Neural progenitor cell (in vitro differentiated cells): ENCODE measurements at regions not wholly inside any gene's neighbourhood (a gene's known extent, or its start where the extent isn't known, plus 50 kb on each side); places are given as distances from the start of the nearest gene placed in this dataset.

ENCODE experiments used
- DNase-seq: peaks from one replicate; pipeline ENCODE4 v3.0.0-alpha.2; 2016; ENCODE audit warnings: low spot score
- H2AFZ ChIP-seq: fragments of 200-600 bp; sonication (generic); replicated peaks from 2 replicates; pipeline ENCODE4 v1.6.1; 2016; ENCODE audit warnings: antibody characterized with exemption
- H3F3A ChIP-seq: fragments of 200-600 bp; sonication (generic); 2 replicates; pipeline ENCODE4 v1.6.1; 2016; ENCODE audit warnings: antibody characterized with exemption, low read depth
- H3K27ac ChIP-seq: fragments of 200-600 bp; sonication (generic); 2 replicates; pipeline ENCODE4 v1.5.1; 2016; ENCODE audit warnings: mild to moderate bottlenecking
- H3K27me3 ChIP-seq: fragments of 200-600 bp; sonication (generic); 2 replicates; pipeline ENCODE4 v1.6.1; 2016; ENCODE audit warnings: mild to moderate bottlenecking, moderate library complexity
- H3K36me3 ChIP-seq: fragments of 200-600 bp; sonication (generic); 2 replicates; pipeline ENCODE4 v1.5.1; 2016
- H3K4me1 ChIP-seq: fragments of 200-600 bp; sonication (generic); 2 replicates; pipeline ENCODE4 v1.6.1; 2016; ENCODE audit warnings: mixed run types
- H3K4me2 ChIP-seq: fragments of 200-600 bp; sonication (generic); 2 replicates; pipeline ENCODE4 v1.6.1; 2016
- H3K4me3 ChIP-seq: fragments of 200-600 bp; sonication (generic); 2 replicates; pipeline ENCODE4 v1.5.1; 2016
- H3K79me2 ChIP-seq: fragments of 200-600 bp; sonication (generic); 2 replicates; pipeline ENCODE4 v1.6.1; 2016; ENCODE audit warnings: low read depth
- H3K9ac ChIP-seq: fragments of 200-600 bp; sonication (generic); 2 replicates; pipeline ENCODE4 v1.6.1; 2016
- H3K9me3 ChIP-seq: fragments of 200-600 bp; sonication (generic); 2 replicates; pipeline ENCODE4 v1.5.1; 2016; ENCODE audit warnings: low read depth
- H4K20me1 ChIP-seq: fragments of 200-600 bp; sonication (generic); 2 replicates; pipeline ENCODE4 v1.6.1; 2016; ENCODE audit warnings: low read depth
- H3K27ac Mint-ChIP-seq: 3 replicates; pipeline ENCODE4 v1.8.0; 2021; ENCODE audit warnings: mixed read lengths
- H3K27me3 Mint-ChIP-seq: 2 replicates; pipeline ENCODE4 v1.8.0; 2022; ENCODE audit warnings: low read depth, mild to moderate bottlenecking, inconsistent platforms, moderate library complexity, mixed read lengths; ENCODE audit not compliant: insufficient read depth
- H3K36me3 Mint-ChIP-seq: 3 replicates; pipeline ENCODE4 v1.8.0; 2021; ENCODE audit warnings: mixed read lengths
- H3K4me1 Mint-ChIP-seq: 3 replicates; pipeline ENCODE4 v1.8.0; 2021; ENCODE audit warnings: mixed read lengths
- H3K4me3 Mint-ChIP-seq: 3 replicates; pipeline ENCODE4 v1.8.0; 2021; ENCODE audit warnings: mild to moderate bottlenecking, moderate library complexity, mixed read lengths
- H3K9me3 Mint-ChIP-seq: 3 replicates; pipeline ENCODE4 v1.8.0; 2020; ENCODE audit warnings: mixed read lengths
- CTCF ChIP-seq: fragments of 200-600 bp; sonication (generic); IDR thresholded peaks from 2 replicates; pipeline ENCODE4 v1.5.1; 2017; ENCODE audit warnings: antibody characterized with exemption, mild to moderate bottlenecking
- EZH2 ChIP-seq: fragments of 200-600 bp; sonication (generic); IDR thresholded peaks from 2 replicates; pipeline ENCODE4 v1.6.1; 2017; ENCODE audit warnings: antibody characterized with exemption, mild to moderate bottlenecking, moderate library complexity
- EZH2phosphoT487 ChIP-seq: fragments of 200-600 bp; sonication (generic); IDR thresholded peaks from 2 replicates; pipeline ENCODE4 v1.6.1; 2017; ENCODE audit warnings: antibody characterized with exemption

GRCh38 chr2:120902592-120902991 is 166.9 kb downstream of the GLI2 start:
- Histone ChIP-seq H3K27me3 (no peaks in the 10 kb centered on the region), H3K27ac (no peak overlapping the region), H3K79me2 (peaks cover 46% of the 10 kb centered on the region), H3K9ac (no peak overlapping the region), H3K4me3 (no peak overlapping the region), H3K36me3 (no peaks in the 10 kb centered on the region), H2AFZ (no peak overlapping the region), H3K4me1 (peaks cover 37% of the 10 kb centered on the region), H4K20me1 (peaks cover 76% of the 10 kb centered on the region), H3F3A (peaks cover 29% of the 10 kb centered on the region), H3K9me3 (no peaks in the 10 kb centered on the region), H3K4me2 (no peak overlapping the region)
- Mint-ChIP-seq H3K27ac (peak overlapping the region; percentile 70), H3K4me1 (peaks cover 76% of the 10 kb centered on the region), H3K36me3 (peaks cover 16% of the 10 kb centered on the region), H3K9me3 (no peaks in the 10 kb centered on the region), H3K27me3 (peaks cover 12% of the 10 kb centered on the region), H3K4me3 (no peak overlapping the region)
- no peak for DNase-seq
- TF ChIP-seq CTCF: no peak
- TF ChIP-seq EZH2phosphoT487: no peak
- no peak for TF ChIP-seq EZH2

- Histone ChIP-seq H4K20me1 (peaks cover 85% of the 10 kb centered on the region), H3K27me3 (no peaks in the 10 kb centered on the region), H2AFZ (no peak overlapping the region), H3K9me3 (no peaks in the 10 kb centered on the region), H3K79me2 (peaks cover 48% of the 10 kb centered on the region), H3K4me2 (no peak overlapping the region), H3K27ac (no peak overlapping the region), H3K4me1 (peaks cover 20% of the 10 kb centered on the region), H3K9ac (no peak overlapping the region), H3K4me3 (no peak overlapping the region), H3K36me3 (no peaks in the 10 kb centered on the region), H3F3A (peaks cover 11% of the 10 kb centered on the region)
- Mint-ChIP-seq H3K36me3 (peaks cover 16% of the 10 kb centered on the region), H3K27ac (peak overlapping the region; percentile 93), H3K4me3 (no peak overlapping the region), H3K9me3 (no peaks in the 10 kb centered on the region), H3K4me1 (peaks cover 60% of the 10 kb centered on the region), H3K27me3 (peaks cover 9% of the 10 kb centered on the region)
- no peak for DNase-seq
- TF ChIP-seq CTCF (peak; percentile 6), EZH2 (no peak)
Observed at GRCh38 chr2:120904379-120904778, 168.7 kb downstream of the GLI2 start.

GRCh38 chr2:120904830-120905234 is 169.2 kb downstream of the GLI2 start:
- peak overlapping the region; percentile 93 for H3K27ac Mint-ChIP-seq
- H3K79me2 ChIP-seq: peaks cover 48% of the 10 kb centered on the region

More at GRCh38 chr2:120904830-120905234, 169.2 kb downstream of the GLI2 start:
- no peak overlapping the region for H3K9ac ChIP-seq
- Mint-ChIP-seq H3K36me3 (peaks cover 16% of the 10 kb centered on the region), H3K9me3 (no peaks in the 10 kb centered on the region), H3K27me3 (peaks cover 9% of the 10 kb centered on the region), H3K4me3 (peak overlapping the region; percentile 13), H3K4me1 (peaks cover 55% of the 10 kb centered on the region)
- H3K27me3 ChIP-seq: no peaks in the 10 kb centered on the region
- H2AFZ ChIP-seq: no peak overlapping the region
- H3K4me3 ChIP-seq: no peak overlapping the region
- H3F3A ChIP-seq: peaks cover 7% of the 10 kb centered on the region
- H3K36me3 ChIP-seq: no peaks in the 10 kb centered on the region
- peaks cover 16% of the 10 kb centered on the region for H3K4me1 ChIP-seq
- H3K9me3 ChIP-seq: no peaks in the 10 kb centered on the region
- H3K4me2 ChIP-seq: no peak overlapping the region
- H3K27ac ChIP-seq: no peak overlapping the region
- DNase-seq: no peak
- TF ChIP-seq CTCF (no peak), EZH2phosphoT487 (no peak)
- H4K20me1 ChIP-seq: peaks cover 82% of the 10 kb centered on the region
